K562 (cell line): ENCODE measurements at regions not wholly inside any gene's neighbourhood (a gene's known extent, or its start where the extent isn't known, plus 50 kb on each side); places are given as distances from the start of the nearest gene placed in this dataset.

Source experiments
- ATAC-seq: fragments of 200-7000 bp; cut with Tn5 transposase; 3 replicates; pipeline ENCODE4 v1.9.1; 2020; ENCODE audit warnings: moderate library complexity
- BruUV-seq: library from RNA; stranded (reverse); fragments of 400-500 nt; replicated peaks from 2 replicates; lab custom pipeline; 2021; lab: Mats Ljungman, UMichigan
- CTCF ChIA-PET: fragments of 300-600 bp; formaldehyde crosslinking; extraction: SDS; loops from one replicate; lab custom pipeline; 2021; ENCODE audit warnings: low intra/inter-chr PET ratio; lab: Yijun Ruan, JAX
- POLR2A ChIA-PET: fragments of 300-600, 350-650 bp; sonication (Branson Sonifier 250); formaldehyde crosslinking; extraction: SDS; loops from one replicate; lab custom pipeline; 2021; ENCODE audit warnings: antibody characterized with exemption, inconsistent platforms; lab: Yijun Ruan, JAX
- DNase-seq, 4 experiments: peaks; one replicate each; pipeline versions ENCODE4 v3.0.0 to v3.0.0-alpha.2; 2011 to 2018; ENCODE audit warnings: low spot score in 3 of 4, mixed read lengths in 3 of 4; ENCODE audit errors: extremely low read depth in 1 of 4
- FAIRE-seq: peaks from 2 replicates; lab custom pipeline; 2011; peaks lifted over from hg19 to GRCh38; lab: Jason Lieb, UNC
- H2AFZ ChIP-seq: 2 replicates; pipeline ENCODE4 v1.6.0; 2011; ENCODE audit warnings: low read depth, low read length, control low read depth, inconsistent platforms
- H3K27ac ChIP-seq: fragments of 200-600 bp; 3 replicates; pipeline ENCODE4 v1.8.0; 2011; ENCODE audit warnings: low read depth, mild to moderate bottlenecking, control low read depth, inconsistent platforms, low read length, moderate library complexity, mixed read lengths; ENCODE audit errors: extremely low read depth
- H3K27me3 ChIP-seq, 2 experiments: fragments of 300-600 bp in 1 of 2; 2 replicates in 1 of 2; 3 replicates in 1 of 2; pipeline versions ENCODE4 v1.6.0 to v1.8.0; 2011; ENCODE audit warnings: inconsistent platforms in 2 of 2, low read length in 2 of 2, mild to moderate bottlenecking in 1 of 2, mixed read lengths in 1 of 2, moderate library complexity in 1 of 2; ENCODE audit not compliant: control insufficient read depth in 2 of 2, insufficient read depth in 2 of 2
- H3K36me3 ChIP-seq: fragments of 300-600 bp; 3 replicates; pipeline ENCODE4 v1.8.0; 2011; ENCODE audit warnings: mild to moderate bottlenecking, low read length, inconsistent platforms; ENCODE audit not compliant: control insufficient read depth, insufficient read depth
- H3K4me1 ChIP-seq, 2 experiments: fragments of 200-600 bp in 1 of 2; replicated peaks in 1 of 2; 2 replicates in 1 of 2; 3 replicates in 1 of 2; pipeline versions ENCODE4 v1.5.1 to v1.8.0; 2011; ENCODE audit warnings: inconsistent platforms in 2 of 2, low read length in 2 of 2, mild to moderate bottlenecking in 1 of 2, mixed read lengths in 1 of 2, moderate library complexity in 1 of 2; ENCODE audit not compliant: control insufficient read depth in 2 of 2, insufficient read depth in 2 of 2
- H3K4me2 ChIP-seq: 2 replicates; pipeline ENCODE4 v1.6.1; 2011; ENCODE audit warnings: low read length, control low read depth, inconsistent platforms, mixed read lengths; ENCODE audit not compliant: insufficient read depth
- H3K4me3 ChIP-seq: fragments of 200-600 bp; sonication (generic), shearing (Covaris generic); 2 replicates; pipeline ENCODE4 v1.5.1; 2016; ENCODE audit warnings: control low read depth, inconsistent platforms
- H3K79me2 ChIP-seq: fragments of 200-600 bp; 3 replicates; pipeline ENCODE4 v1.8.0; 2011; ENCODE audit warnings: low read length, inconsistent platforms; ENCODE audit not compliant: control insufficient read depth, insufficient read depth
- H3K9ac ChIP-seq, 2 experiments: 2 replicates each; pipeline versions ENCODE4 v1.6.0 to v1.6.1; 2011; ENCODE audit warnings: low read depth in 2 of 2, low read length in 2 of 2, control low read depth in 1 of 2, inconsistent platforms in 1 of 2, mild to moderate bottlenecking in 1 of 2, mixed read lengths in 1 of 2; ENCODE audit not compliant: insufficient read depth in 1 of 2
- H3K9me1 ChIP-seq: one replicate; pipeline ENCODE4 v1.6.0; 2011; ENCODE audit warnings: inconsistent platforms, mild to moderate bottlenecking, low read length, moderate library complexity; ENCODE audit not compliant: control insufficient read depth, insufficient read depth
- H3K9me3 ChIP-seq: replicated peaks from 2 replicates; pipeline ENCODE4 v1.5.1; 2011; ENCODE audit warnings: low read depth, low read length, inconsistent platforms; ENCODE audit not compliant: control insufficient read depth, insufficient read depth
- H4K20me1 ChIP-seq: replicated peaks from 2 replicates; pipeline ENCODE4 v1.6.1; 2011; ENCODE audit warnings: low read length, inconsistent platforms, mixed read lengths; ENCODE audit not compliant: control insufficient read depth, insufficient read depth
- C11orf30 ChIP-seq: fragments of 450-650 bp; IDR thresholded peaks from 2 replicates; pipeline ENCODE4 v1.6.1; 2016; ENCODE audit warnings: low read depth, mild to moderate bottlenecking
- CBFA2T3 ChIP-seq: fragments of 450-650 bp; IDR thresholded peaks from 2 replicates; pipeline ENCODE4 v1.6.1; 2017
- ETV6 ChIP-seq, 3 experiments: fragments of 150-350 bp in 1 of 3; sonication (generic) in 1 of 3; formaldehyde crosslinking in 1 of 3; IDR thresholded peaks; 2 replicates each; pipeline versions ENCODE4 v1.6.1 to v1.8.0; 2014 to 2022; ENCODE audit warnings: borderline replicate concordance in 2 of 3, low read depth in 2 of 3, antibody characterized with exemption in 1 of 3, low read length in 1 of 3, mild to moderate bottlenecking in 1 of 3, missing genetic modification reagents in 1 of 3
- MAFF ChIP-seq: IDR thresholded peaks from 2 replicates; pipeline ENCODE4 v1.6.1; 2012; ENCODE audit warnings: low read length, improper control_type of control experiment
- MAFG ChIP-seq: fragments of 450-650 bp; conservative IDR thresholded peaks from 2 replicates; pipeline ENCODE4 v1.6.1; 2016; ENCODE audit warnings: missing genetic modification characterization, missing compliant biosample characterization
- MAFK ChIP-seq: IDR thresholded peaks from 2 replicates; pipeline ENCODE4 v1.6.1; 2011; ENCODE audit warnings: low read length, improper control_type of control experiment
- ZNF316 ChIP-seq: fragments of 450-650 bp; IDR thresholded peaks from 2 replicates; pipeline ENCODE4 v1.6.1; 2016
- ZNF696 ChIP-seq: fragments of 250-450 bp; sonication (Bioruptor Pico); conservative IDR thresholded peaks from 2 replicates; pipeline ENCODE4 v1.4.0; 2020; ENCODE audit warnings: mild to moderate bottlenecking, moderate library complexity
- ZZZ3 ChIP-seq: fragments of 450-650 bp; IDR thresholded peaks from 2 replicates; pipeline ENCODE4 v1.6.1; 2016; ENCODE audit warnings: antibody characterized with exemption, mild to moderate bottlenecking, moderate library complexity
- WGBS: fragments of 100-300 bp; shearing (Covaris generic); methylation state at CpG from one replicate; pipeline ENCODE4 v1.1.6; 2016; ENCODE audit warnings: low coverage, mixed read lengths; ENCODE audit not compliant: insufficient coverage; ENCODE audit errors: missing lambda C conversion rate; 5-methylcytosine and 5-hydroxymethylcytosine counted together
- in situ Hi-C: fragments of 300-500 bp; cut with MboI; formaldehyde crosslinking; loops from 4 replicates; pipeline ENCODE4 v1.15.0; 2018; ENCODE audit warnings: inconsistent platforms, mixed read lengths
- intact Hi-C: fragments of 100-400 bp; cut with micrococcal nuclease; formaldehyde crosslinking; loops from 2 replicates; pipeline ENCODE4 v1.14.2; 2022
- TF ChIP-seq, protein P1 (sequence below): sonication (generic); formaldehyde crosslinking; IDR thresholded peaks from 2 replicates; pipeline ENCODE4 v1.8.1; 2022; ENCODE audit warnings: missing genetic modification reagents

DNA sequence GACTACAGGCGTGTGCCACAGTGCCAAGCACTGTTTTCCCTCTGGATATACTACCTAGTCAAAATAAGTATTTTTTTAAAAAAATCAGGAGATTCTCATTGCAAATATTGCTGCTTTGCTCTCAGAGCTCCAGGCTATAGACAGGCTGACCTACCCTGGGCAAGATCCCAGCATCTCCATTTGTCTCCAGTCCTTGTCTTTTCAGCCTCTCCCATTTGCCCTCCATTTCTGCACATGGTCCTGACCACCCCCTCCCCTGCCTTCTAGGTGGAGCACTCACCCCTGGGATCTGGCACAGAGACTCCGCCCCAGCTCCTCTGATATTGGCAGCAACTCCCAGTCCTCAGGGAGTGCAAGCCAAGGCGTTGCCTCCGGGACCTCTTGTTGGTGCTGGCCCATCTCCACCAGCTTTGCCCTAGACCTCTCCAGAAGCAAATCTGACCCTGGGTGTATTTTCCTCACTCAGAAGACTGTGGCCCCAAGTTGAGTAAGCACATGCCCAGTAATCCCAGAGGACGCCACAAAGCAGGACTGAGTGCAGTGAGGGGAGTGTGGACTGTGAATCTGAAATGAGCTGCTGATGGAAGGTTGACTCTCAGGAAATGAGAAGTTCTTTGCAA lies 120.6 kb downstream of the MTPAP start (continued):
- TF ChIP-seq ETV6 (IDR thresholded peaks at IDR 0.05; ENCODE audit: borderline replicate concordance in 1 of 2, low read depth in 2 of 2, low read length in 1 of 2) (no peak), ETV6 (CRISPR knock-in tag; IDR thresholded peaks at IDR 0.05; ENCODE audit: borderline replicate concordance) (no peak), CBFA2T3 (no peak), ZZZ3 (no peak)

DNA sequence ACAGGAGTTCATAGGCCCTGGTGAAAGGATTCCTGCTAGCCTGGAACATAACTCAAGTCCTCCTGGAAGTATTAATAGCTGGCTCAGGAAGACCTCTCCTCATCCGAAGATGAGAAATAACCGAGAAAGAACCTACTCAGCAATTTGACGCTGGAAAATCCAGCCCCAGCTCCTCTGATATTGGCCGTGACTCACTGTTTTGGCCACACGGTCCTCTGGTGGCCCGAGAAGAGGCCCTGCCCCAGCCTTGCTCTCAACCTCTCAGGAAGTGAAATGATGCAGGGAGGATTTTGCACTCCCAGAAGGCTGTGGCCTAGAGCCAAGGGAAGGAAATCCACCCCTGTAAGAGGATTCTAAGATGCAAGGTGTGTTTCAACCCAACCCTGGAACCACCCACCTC lies 121.6 kb downstream of the MTPAP start:
- peak; percentile 41; the same call in 1 of the 3 replicates for ATAC-seq
- H3K9me3 ChIP-seq: no peaks in the 10 kb centered on the region
- POLR2A ChIA-PET: interaction anchor here (0.9 kb wide), 1 partner anchor 37 kb away, joined by 5 read pairs; no protein-coding TSS in a partner anchor
- intact Hi-C loops: no loop called here
- in situ Hi-C loops: no loop called here
- FAIRE-seq: no peak
- DNase-seq: no peak
- H3K27ac ChIP-seq: no peak overlapping the region
- no TSS peak for BruUV-seq
- H3K4me2 ChIP-seq: no peak overlapping the region
- no peak overlapping the region for H3K9ac ChIP-seq
- no peaks in the 10 kb centered on the region for H4K20me1 ChIP-seq
- no peak overlapping the region for H2AFZ ChIP-seq
- H3K4me1 ChIP-seq: no peaks in the 10 kb centered on the region
- CTCF ChIA-PET: no interaction called here
- no peaks in the 10 kb centered on the region for H3K9me1 ChIP-seq
- TF ChIP-seq ZNF696 (CRISPR knock-in tag): no peak
- TF ChIP-seq, protein P1, sequence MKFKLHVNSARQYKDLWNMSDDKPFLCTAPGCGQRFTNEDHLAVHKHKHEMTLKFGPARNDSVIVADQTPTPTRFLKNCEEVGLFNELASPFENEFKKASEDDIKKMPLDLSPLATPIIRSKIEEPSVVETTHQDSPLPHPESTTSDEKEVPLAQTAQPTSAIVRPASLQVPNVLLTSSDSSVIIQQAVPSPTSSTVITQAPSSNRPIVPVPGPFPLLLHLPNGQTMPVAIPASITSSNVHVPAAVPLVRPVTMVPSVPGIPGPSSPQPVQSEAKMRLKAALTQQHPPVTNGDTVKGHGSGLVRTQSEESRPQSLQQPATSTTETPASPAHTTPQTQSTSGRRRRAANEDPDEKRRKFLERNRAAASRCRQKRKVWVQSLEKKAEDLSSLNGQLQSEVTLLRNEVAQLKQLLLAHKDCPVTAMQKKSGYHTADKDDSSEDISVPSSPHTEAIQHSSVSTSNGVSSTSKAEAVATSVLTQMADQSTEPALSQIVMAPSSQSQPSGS (CRISPR knock-in tag): no peak
- peak; percentile 79 for TF ChIP-seq C11orf30
- TF ChIP-seq MAFG (tag): peak; percentile 80
- TF ChIP-seq MAFF: peak; percentile 47
- peak; percentile 79 for TF ChIP-seq ZNF316
- TF ChIP-seq MAFK: peak; percentile 47; the same call in 1 of the 2 replicates
- no peaks in the 10 kb centered on the region for H3K79me2 ChIP-seq
- H3K36me3 ChIP-seq: no peaks in the 10 kb centered on the region
- H3K27me3 ChIP-seq: peaks cover 17 to 35% of the 10 kb centered on the region in 2 experiments
- 0% methylated on average over 6 of the region's 6 CpGs for WGBS
- H3K4me3 ChIP-seq: no peak overlapping the region
